CD14-positive monocyte (primary cell): ENCODE measurements at regions not wholly inside any gene's neighbourhood (a gene's known extent, or its start where the extent isn't known, plus 50 kb on each side); places are given as distances from the start of the nearest gene placed in this dataset.

Experiments used
- DNase-seq, 3 donors: peaks; one replicate each; pipeline ENCODE4 v3.0.0-alpha.2; 2011 to 2022
- H2AFZ ChIP-seq: 2 replicates; pipeline ENCODE4 v1.6.0; 2012; ENCODE audit warnings: mild to moderate bottlenecking, low read depth, low read length, inconsistent platforms; ENCODE audit not compliant: insufficient read depth, poor library complexity, severe bottlenecking
- H3K27ac ChIP-seq, 2 donors: 1 replicate in 1 of 2; 2 replicates in 1 of 2; pipeline ENCODE4 v1.5.1; 2012 to 2013; ENCODE audit warnings: low read length in 2 of 2, control low read depth in 1 of 2, inconsistent platforms in 1 of 2, low read depth in 1 of 2, mild to moderate bottlenecking in 1 of 2
- H3K27me3 ChIP-seq, 2 donors: one replicate each; pipeline versions ENCODE4 v1.6.0 to v1.6.1; 2011 to 2013; ENCODE audit warnings: low read length in 2 of 2; ENCODE audit not compliant: control insufficient read depth in 2 of 2, insufficient read depth in 2 of 2
- H3K36me3 ChIP-seq, 2 donors: replicated peaks in 1 of 2; 1 replicate in 1 of 2; 2 replicates in 1 of 2; pipeline versions ENCODE4 v1.5.1 to v1.6.1; 2012 to 2013; ENCODE audit warnings: low read length in 2 of 2, control low read depth in 1 of 2, inconsistent platforms in 1 of 2, mild to moderate bottlenecking in 1 of 2; ENCODE audit not compliant: insufficient read depth in 2 of 2, control insufficient read depth in 1 of 2
- H3K4me1 ChIP-seq, 2 donors: 1 replicate in 1 of 2; 2 replicates in 1 of 2; pipeline versions ENCODE4 v1.5.1 to v1.6.1; 2012 to 2013; ENCODE audit warnings: low read length in 2 of 2, control low read depth in 1 of 2, inconsistent platforms in 1 of 2, mild to moderate bottlenecking in 1 of 2, moderate library complexity in 1 of 2; ENCODE audit not compliant: insufficient read depth in 2 of 2, control insufficient read depth in 1 of 2
- H3K4me2 ChIP-seq: replicated peaks from 2 replicates; pipeline ENCODE3; 2012; ENCODE audit warnings: low read length, moderate library complexity, mild to moderate bottlenecking; ENCODE audit not compliant: poor library complexity, severe bottlenecking; ENCODE audit errors: extremely low read depth
- H3K4me3 ChIP-seq, 3 experiments: fragments of 200-600 bp in 1 of 3; sonication (generic) in 1 of 3; replicated peaks in 1 of 3; 1 replicate in 2 of 3; 2 replicates in 1 of 3; pipeline ENCODE4 v1.5.1; 2011 to 2013; ENCODE audit warnings: low read length in 3 of 3, mild to moderate bottlenecking in 3 of 3, control low read depth in 2 of 3, low read depth in 2 of 3, inconsistent platforms in 1 of 3, moderate library complexity in 1 of 3
- H3K79me2 ChIP-seq: 2 replicates; pipeline ENCODE4 v1.6.0; 2012; ENCODE audit warnings: mild to moderate bottlenecking, control low read depth, inconsistent platforms, low read length, moderate library complexity; ENCODE audit not compliant: insufficient read depth
- H3K9ac ChIP-seq: 2 replicates; pipeline ENCODE4 v1.6.0; 2017; ENCODE audit warnings: low read length, mild to moderate bottlenecking; ENCODE audit not compliant: insufficient read depth, poor library complexity, severe bottlenecking
- H3K9me3 ChIP-seq, 2 donors: replicated peaks in 1 of 2; 1 replicate in 1 of 2; 2 replicates in 1 of 2; pipeline versions ENCODE4 v1.5.1 to v1.6.1; 2012 to 2013; ENCODE audit warnings: low read length in 2 of 2, control low read depth in 1 of 2; ENCODE audit not compliant: control insufficient read depth in 1 of 2, insufficient read depth in 1 of 2
- H4K20me1 ChIP-seq: 2 replicates; pipeline ENCODE4 v1.6.0; 2012; ENCODE audit warnings: mild to moderate bottlenecking, low read length, control low read depth, moderate library complexity; ENCODE audit not compliant: insufficient read depth
- H3K27ac Mint-ChIP-seq, 7 donors: one replicate each; pipeline ENCODE4 v1.8.0; 2020; ENCODE audit warnings: mild to moderate bottlenecking in 7 of 7, mixed read lengths in 7 of 7, moderate library complexity in 6 of 7, inconsistent platforms in 2 of 7
- H3K27me3 Mint-ChIP-seq, 3 donors: one replicate each; pipeline ENCODE4 v1.8.0; 2021 to 2022; ENCODE audit warnings: low read depth in 3 of 3, mild to moderate bottlenecking in 3 of 3, mixed read lengths in 3 of 3, moderate library complexity in 3 of 3, inconsistent platforms in 1 of 3
- H3K36me3 Mint-ChIP-seq, 2 donors: one replicate each; pipeline ENCODE4 v1.8.0; 2020; ENCODE audit warnings: mixed read lengths in 2 of 2, inconsistent platforms in 1 of 2, mild to moderate bottlenecking in 1 of 2
- H3K4me1 Mint-ChIP-seq: one replicate; pipeline ENCODE4 v1.8.0; 2020; ENCODE audit warnings: mild to moderate bottlenecking, mixed read lengths
- H3K4me3 Mint-ChIP-seq, 2 donors: one replicate each; pipeline ENCODE4 v1.8.0; 2020; ENCODE audit warnings: mild to moderate bottlenecking in 2 of 2, mixed read lengths in 2 of 2, moderate library complexity in 1 of 2
- H3K9me3 Mint-ChIP-seq, 7 donors: one replicate each; pipeline ENCODE4 v1.8.0; 2020 to 2022; ENCODE audit warnings: mixed read lengths in 7 of 7, mild to moderate bottlenecking in 6 of 7, moderate library complexity in 6 of 7, inconsistent platforms in 2 of 7
- CTCF ChIP-seq: fragments of 200-600 bp; IDR thresholded peaks from one replicate; pipeline ENCODE4 v1.8.0; 2022; ENCODE audit warnings: antibody characterized with exemption, mild to moderate bottlenecking
- WGBS: methylation state at CpG from one replicate; pipeline ENCODE4 v1.1.5; 2013; ENCODE audit warnings: missing lambda C conversion rate; ENCODE audit not compliant: insufficient coverage; 5-methylcytosine and 5-hydroxymethylcytosine counted together
- intact Hi-C, 2 donors: fragments of 100-400 bp; cut with micrococcal nuclease; formaldehyde crosslinking; loops; one replicate each; pipeline versions ENCODE4 v1.15.0 to v1.15.1; 2023

DNA sequence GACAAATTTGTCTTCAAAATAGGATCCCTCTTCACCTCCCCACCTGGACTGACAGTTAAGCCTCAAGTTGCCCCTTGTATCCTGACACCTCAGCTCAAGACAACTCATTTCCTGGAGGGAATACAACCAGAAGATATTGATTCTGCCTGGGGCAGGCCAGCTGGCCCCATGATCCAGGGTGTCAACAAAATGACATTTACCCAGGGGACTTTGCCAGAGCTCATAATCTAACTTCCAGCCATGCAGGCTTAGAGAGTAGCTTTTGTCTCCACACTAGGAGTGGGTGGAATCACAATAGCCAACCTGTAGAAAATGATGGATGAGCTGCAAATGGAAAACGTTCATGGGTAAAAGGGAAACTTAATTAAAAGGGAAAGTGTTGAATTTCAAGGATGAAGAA, 220.1 kb upstream of the DPP10 start:
- Histone ChIP-seq H3K79me2 (no peaks in the 10 kb centered on the region), H4K20me1 (no peaks in the 10 kb centered on the region), H3K27ac (no peak overlapping the region), H3K9me3 (no peaks in the 10 kb centered on the region), H3K4me3 (no peak overlapping the region), H3K4me1 (no peaks in the 10 kb centered on the region), H3K9ac (no peak overlapping the region), H3K27me3 (no peaks in the 10 kb centered on the region), H3K4me2 (no peak overlapping the region), H3K36me3 (no peaks in the 10 kb centered on the region), H2AFZ (no peak overlapping the region)
- Mint-ChIP-seq H3K4me1 (no peaks in the 10 kb centered on the region), H3K36me3 (no peaks in the 10 kb centered on the region), H3K27me3 (peaks cover 0 to 3% (median 0%) of the 10 kb centered on the region in 3 donors), H3K27ac (no peak overlapping the region), H3K9me3 (peaks cover 0 to 2% (median 0%) of the 10 kb centered on the region in 7 donors), H3K4me3 (no peak overlapping the region)
- no peak for TF ChIP-seq CTCF
- intact Hi-C loops, result no loop called here
- no CpG with 5 or more reads among the region's 1 CpG for WGBS
- DNase-seq, result no peak

DNA sequence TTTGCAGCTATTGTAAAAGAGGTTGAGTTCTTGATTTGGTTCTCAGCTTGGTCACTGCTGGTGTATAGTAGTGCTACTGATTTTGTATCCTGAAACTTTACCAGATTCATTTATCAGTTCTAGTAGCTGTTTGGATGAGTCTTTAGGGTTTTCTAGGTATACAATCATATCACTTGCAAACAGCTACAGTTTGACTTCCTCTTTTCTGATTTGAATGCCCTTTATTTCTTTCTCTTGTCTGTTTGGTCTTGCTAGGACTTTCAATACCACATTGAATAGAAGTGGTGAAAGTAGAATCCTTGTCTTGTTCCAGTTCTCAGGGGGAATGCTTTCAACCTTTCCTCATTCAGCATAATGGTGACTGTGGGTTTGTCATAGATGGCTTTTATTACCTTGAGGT, 210.5 kb upstream of the DPP10 start:
- no peak overlapping the region for H3K27ac Mint-ChIP-seq

More for the DNA sequence above, 210.5 kb upstream of the DPP10 start:
- peaks cover 10 to 25% (median 19%) of the 10 kb centered on the region in 7 donors for H3K9me3 Mint-ChIP-seq
- Histone ChIP-seq H3K4me2 (no peak overlapping the region), H3K27ac (no peak overlapping the region), H3K4me1 (no peaks in the 10 kb centered on the region), H3K27me3 (no peaks in the 10 kb centered on the region), H3K79me2 (no peaks in the 10 kb centered on the region), H2AFZ (no peak overlapping the region), H4K20me1 (no peaks in the 10 kb centered on the region), H3K9me3 (peaks cover 0 to 18% of the 10 kb centered on the region in 2 donors), H3K4me3 (no peak overlapping the region), H3K36me3 (no peaks in the 10 kb centered on the region), H3K9ac (no peak overlapping the region)
- no peak for TF ChIP-seq CTCF
- intact Hi-C loops, result no loop called here
- peaks cover 1 to 2% (median 1%) of the 10 kb centered on the region in 3 donors for H3K27me3 Mint-ChIP-seq
- H3K36me3 Mint-ChIP-seq, result no peaks in the 10 kb centered on the region
- H3K4me1 Mint-ChIP-seq, result no peaks in the 10 kb centered on the region
- no peak overlapping the region for H3K4me3 Mint-ChIP-seq
- no peak for DNase-seq
